Muscle layer of duodenum (tissue), 2 donors: ENCODE measurements at regions not wholly inside any gene's neighbourhood (a gene's known extent, or its start where the extent isn't known, plus 50 kb on each side); places are given as distances from the start of the nearest gene placed in this dataset.

Experiments
- H3K27ac ChIP-seq: one replicate; pipeline ENCODE4 v1.7.0; 2013; ENCODE audit warnings: mild to moderate bottlenecking, low read length
- H3K27me3 ChIP-seq: one replicate; pipeline ENCODE4 v1.7.0; 2013; ENCODE audit warnings: low read depth, mild to moderate bottlenecking, control low read depth, low read length
- H3K36me3 ChIP-seq, 2 donors: one replicate each; pipeline ENCODE4 v1.7.0; 2013; ENCODE audit warnings: low read length in 2 of 2, control low read depth in 1 of 2, mild to moderate bottlenecking in 1 of 2; ENCODE audit not compliant: insufficient read depth in 2 of 2, control insufficient read depth in 1 of 2
- H3K4me1 ChIP-seq, 2 donors: one replicate each; pipeline ENCODE4 v1.7.0; 2013; ENCODE audit warnings: low read length in 2 of 2, mild to moderate bottlenecking in 2 of 2, control low read depth in 1 of 2, moderate library complexity in 1 of 2; ENCODE audit not compliant: insufficient read depth in 2 of 2, control insufficient read depth in 1 of 2
- H3K4me3 ChIP-seq, 2 donors: one replicate each; pipeline ENCODE4 v1.7.0; 2013; ENCODE audit warnings: low read length in 2 of 2, low read depth in 1 of 2, mild to moderate bottlenecking in 1 of 2
- H3K9me3 ChIP-seq, 2 donors: one replicate each; pipeline ENCODE4 v1.7.0; 2013; ENCODE audit warnings: low read length in 2 of 2, control low read depth in 1 of 2, mild to moderate bottlenecking in 1 of 2; ENCODE audit not compliant: control insufficient read depth in 1 of 2
- donor health status: healthy.

- Histone ChIP-seq H3K27ac (no peak overlapping the region), H3K9me3 (no peaks in the 10 kb centered on the region), H3K4me1 (no peaks in the 10 kb centered on the region), H3K36me3 (no peaks in the 10 kb centered on the region), H3K27me3 (no peaks in the 10 kb centered on the region), H3K4me3 (no peak overlapping the region)
These were observed 313.6 kb downstream of the TBC1D32 start for GRCh38 chr6:121020656-121021055.

- H3K27me3 ChIP-seq = no peaks in the 10 kb centered on the region
These were observed 325.7 kb downstream of the TBC1D32 start for GRCh38 chr6:121008553-121008952.

GRCh38 chr6:121006024-121006423 lies 328.3 kb downstream of the TBC1D32 start:
- Histone ChIP-seq H3K27ac (no peak overlapping the region), H3K9me3 (peaks cover 0 to 10% of the 10 kb centered on the region in 2 donors), H3K36me3 (no peaks in the 10 kb centered on the region), H3K4me3 (no peak overlapping the region), H3K27me3 (no peaks in the 10 kb centered on the region), H3K4me1 (no peaks in the 10 kb centered on the region)

More at GRCh38 chr6:121008553-121008952, 325.7 kb downstream of the TBC1D32 start:
- Histone ChIP-seq H3K36me3 (no peaks in the 10 kb centered on the region), H3K4me3 (no peak overlapping the region), H3K9me3 (peaks cover 0 to 5% of the 10 kb centered on the region in 2 donors), H3K27ac (no peak overlapping the region), H3K4me1 (no peaks in the 10 kb centered on the region)

GRCh38 chr6:121000381-121000780 lies 333.9 kb downstream of the TBC1D32 start:
- Histone ChIP-seq H3K4me1 (no peaks in the 10 kb centered on the region), H3K27ac (no peak overlapping the region), H3K4me3 (no peak overlapping the region), H3K9me3 (peaks cover 0 to 8% of the 10 kb centered on the region in 2 donors), H3K36me3 (no peaks in the 10 kb centered on the region), H3K27me3 (no peaks in the 10 kb centered on the region)

- Histone ChIP-seq H3K9me3 (no peaks in the 10 kb centered on the region), H3K27me3 (no peaks in the 10 kb centered on the region), H3K36me3 (no peaks in the 10 kb centered on the region), H3K4me3 (no peak overlapping the region), H3K4me1 (no peaks in the 10 kb centered on the region), H3K27ac (no peak overlapping the region)
These were observed 337.9 kb downstream of the TBC1D32 start for GRCh38 chr6:120996340-120996739.

GRCh38 chr6:120994573-120994967 lies 339.7 kb downstream of the TBC1D32 start:
- Histone ChIP-seq H3K27me3 (no peaks in the 10 kb centered on the region), H3K9me3 (no peaks in the 10 kb centered on the region), H3K36me3 (no peaks in the 10 kb centered on the region), H3K27ac (no peak overlapping the region), H3K4me3 (no peak overlapping the region), H3K4me1 (no peaks in the 10 kb centered on the region)

GRCh38 chr6:120993929-120994572 lies 340.2 kb downstream of the TBC1D32 start:
- no peaks in the 10 kb centered on the region for H3K9me3 ChIP-seq
- no peak overlapping the region for H3K4me3 ChIP-seq
- no peaks in the 10 kb centered on the region for H3K4me1 ChIP-seq
- H3K27ac ChIP-seq = no peak overlapping the region
- H3K27me3 ChIP-seq = no peaks in the 10 kb centered on the region
- no peaks in the 10 kb centered on the region for H3K36me3 ChIP-seq

- H3K36me3 ChIP-seq = no peaks in the 10 kb centered on the region
- no peak overlapping the region for H3K27ac ChIP-seq
- no peak overlapping the region for H3K4me3 ChIP-seq
- no peaks in the 10 kb centered on the region for H3K27me3 ChIP-seq
- H3K4me1 ChIP-seq = no peaks in the 10 kb centered on the region
- no peaks in the 10 kb centered on the region for H3K9me3 ChIP-seq
These were observed 342.0 kb downstream of the TBC1D32 start for GRCh38 chr6:120992257-120992656.

- H3K27ac ChIP-seq = no peak overlapping the region
- H3K4me3 ChIP-seq = no peak overlapping the region
- no peaks in the 10 kb centered on the region for H3K27me3 ChIP-seq
- no peaks in the 10 kb centered on the region for H3K9me3 ChIP-seq
- H3K4me1 ChIP-seq = no peaks in the 10 kb centered on the region
- no peaks in the 10 kb centered on the region for H3K36me3 ChIP-seq
These were observed 343.4 kb downstream of the TBC1D32 start for GRCh38 chr6:120990866-120991265.

GRCh38 chr6:120981835-120982234 lies 352.4 kb downstream of the TBC1D32 start:
- Histone ChIP-seq H3K27ac (no peak overlapping the region), H3K9me3 (no peaks in the 10 kb centered on the region), H3K4me1 (no peaks in the 10 kb centered on the region), H3K4me3 (no peak overlapping the region), H3K27me3 (no peaks in the 10 kb centered on the region), H3K36me3 (no peaks in the 10 kb centered on the region)

GRCh38 chr6:120966321-120966720 lies 368.0 kb downstream of the TBC1D32 start:
- Histone ChIP-seq H3K4me3 (no peak overlapping the region), H3K36me3 (no peaks in the 10 kb centered on the region), H3K27ac (no peak overlapping the region), H3K27me3 (no peaks in the 10 kb centered on the region), H3K9me3 (no peaks in the 10 kb centered on the region), H3K4me1 (no peaks in the 10 kb centered on the region)

- Histone ChIP-seq H3K4me1 (no peaks in the 10 kb centered on the region), H3K27ac (no peak overlapping the region)
These were observed 368.5 kb downstream of the TBC1D32 start for GRCh38 chr6:120965814-120966213.

More at GRCh38 chr6:120965814-120966213, 368.5 kb downstream of the TBC1D32 start:
- no peaks in the 10 kb centered on the region for H3K27me3 ChIP-seq
- no peaks in the 10 kb centered on the region for H3K9me3 ChIP-seq
- no peak overlapping the region for H3K4me3 ChIP-seq
- no peaks in the 10 kb centered on the region for H3K36me3 ChIP-seq
